ENCODE measurements at regions not wholly inside any gene's neighbourhood (a gene's known extent, or its start where the extent isn't known, plus 50 kb on each side); places are given as distances from the start of the nearest gene placed in this dataset.

DNA sequence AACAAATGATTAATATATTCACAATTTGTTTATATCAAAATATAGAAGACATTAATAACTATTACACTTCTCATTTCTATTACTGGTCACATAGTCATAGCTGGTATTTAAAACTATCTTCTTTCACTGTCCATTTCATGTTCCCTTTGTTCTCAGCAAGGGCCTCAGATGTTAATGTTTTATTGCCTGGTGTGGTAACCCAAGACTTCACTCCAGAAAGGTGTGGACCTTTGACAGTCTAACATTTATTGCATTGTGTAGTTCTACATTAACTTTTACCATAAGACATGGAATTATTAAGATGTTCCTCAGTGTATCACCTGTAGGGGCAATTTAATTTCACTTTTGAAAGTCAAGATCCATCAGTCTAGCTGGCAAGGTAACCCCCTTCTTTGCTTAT, 691.3 kb downstream of the SQOR start:
- no peak for DNase-seq

DNA sequence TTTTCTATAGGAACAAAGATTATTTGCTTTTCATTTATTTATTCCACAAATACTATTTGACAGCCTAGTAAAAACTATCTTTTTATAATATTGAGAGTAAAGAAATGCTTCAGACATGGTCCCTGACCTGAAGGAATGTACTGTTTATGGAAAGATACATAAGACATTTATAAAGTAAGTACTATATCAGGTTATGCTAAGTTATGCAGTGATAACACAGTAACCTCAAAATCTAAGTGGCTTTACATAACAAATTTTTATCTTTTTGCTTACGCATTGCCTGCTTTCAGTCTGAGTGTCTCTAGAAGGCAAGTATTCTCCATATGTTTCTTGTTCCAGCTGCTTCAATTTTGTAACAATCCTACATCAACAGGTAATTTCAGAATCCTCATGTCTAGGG, 694.0 kb downstream of the SQOR start:
- no peak for DNase-seq

DNA sequence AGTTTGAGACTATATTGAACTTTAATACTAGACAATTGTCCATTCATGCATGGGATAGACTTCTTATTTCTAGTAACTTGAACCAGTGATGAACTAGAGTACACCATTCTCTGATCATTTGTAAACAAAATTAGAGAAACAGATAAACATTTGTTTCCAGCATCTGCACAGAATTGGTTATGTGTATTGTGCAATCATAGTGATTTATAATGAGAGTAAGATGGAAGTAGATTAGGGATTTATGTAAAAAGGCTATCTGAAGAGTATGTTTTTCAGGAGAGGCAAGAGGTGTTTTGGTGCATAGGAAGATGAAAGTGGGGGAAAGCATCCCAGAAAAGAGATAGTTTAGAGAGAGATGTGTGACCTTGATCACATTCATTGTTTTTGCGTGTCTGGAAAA, 695.0 kb downstream of the SQOR start:
- no peak for DNase-seq

DNA sequence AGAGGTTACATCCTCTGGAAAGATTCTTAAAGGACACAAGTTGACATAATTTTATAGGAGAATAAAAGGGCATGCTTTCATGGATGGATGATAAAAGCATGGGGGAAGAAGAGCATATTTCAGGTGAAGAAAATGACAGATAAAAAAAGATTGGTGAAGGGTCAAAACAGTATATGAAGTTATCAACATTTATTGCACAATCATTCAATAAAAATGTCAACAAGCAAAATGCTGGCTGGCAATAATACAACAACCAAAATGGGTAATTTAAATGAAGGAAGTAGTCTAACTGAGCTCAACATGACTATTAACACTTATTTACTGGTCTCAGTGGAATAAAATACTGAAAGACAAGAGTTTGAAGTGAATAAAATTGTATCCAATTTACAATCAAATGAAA, 696.7 kb downstream of the SQOR start:
- DNase-seq: no peak

DNA sequence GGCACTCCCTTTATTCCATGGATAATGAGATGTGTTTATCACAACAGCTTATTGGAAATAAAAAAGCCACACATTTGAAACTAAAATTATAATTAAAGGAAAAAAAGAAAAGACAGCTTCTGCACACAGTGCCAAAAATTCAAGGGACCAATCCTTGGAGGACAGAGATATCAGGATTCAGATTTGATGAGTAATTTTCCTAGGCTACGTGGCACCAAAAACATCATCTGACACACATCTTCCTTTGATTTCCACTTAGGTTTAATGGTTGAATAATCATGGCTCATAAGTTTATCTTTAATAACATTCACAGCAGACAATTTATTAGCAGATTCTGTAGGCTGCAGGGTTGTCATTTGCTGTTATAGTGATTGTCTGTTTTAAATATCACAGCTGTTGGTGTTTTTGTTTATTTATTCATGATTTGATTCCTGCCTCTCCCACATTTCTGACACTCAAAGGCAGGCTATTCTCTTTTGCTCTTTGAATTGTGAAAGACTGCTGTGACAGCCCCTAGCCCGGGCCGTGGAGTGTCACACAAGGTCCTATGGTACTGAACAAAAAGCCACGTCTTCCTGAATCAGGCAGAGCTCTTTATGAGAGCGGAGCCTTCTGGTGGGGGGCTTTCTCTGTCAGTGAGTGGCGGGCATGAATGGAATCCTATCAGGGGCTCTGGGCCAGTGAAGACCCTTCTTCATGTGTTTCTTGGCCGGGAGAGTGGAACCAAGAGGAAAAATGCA, 708.5 kb downstream of the SQOR start:
- DNase-seq: no peak

DNA sequence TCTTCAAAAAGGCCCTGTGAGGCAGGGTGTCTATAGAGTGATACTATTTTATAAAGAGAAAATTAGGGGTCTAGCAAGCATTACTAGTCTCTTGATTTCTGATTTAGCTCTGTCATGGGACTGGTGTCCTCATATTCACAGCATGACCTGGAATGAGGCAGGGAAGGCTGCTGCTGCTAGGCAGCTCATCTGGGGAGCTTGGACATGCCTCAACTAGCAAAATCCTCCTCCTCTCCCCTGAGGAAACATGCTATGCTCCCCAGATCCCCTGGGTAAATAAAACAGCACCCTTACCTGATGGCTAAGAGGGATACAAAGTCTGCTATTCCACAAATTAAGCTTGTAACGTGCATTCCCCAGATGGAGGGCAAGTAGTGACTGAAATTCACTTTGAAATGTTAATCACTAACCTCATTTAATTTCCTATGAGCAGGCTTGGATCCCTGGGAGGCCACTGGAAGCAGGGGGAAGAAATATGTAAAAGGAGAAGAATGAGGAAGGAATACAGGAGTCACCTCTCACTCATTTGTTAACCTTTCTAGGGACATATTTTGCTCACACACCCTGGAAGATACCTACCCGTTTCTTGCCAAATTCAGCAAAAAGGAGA, 709.4 kb downstream of the SQOR start:
- no peak for DNase-seq

DNA sequence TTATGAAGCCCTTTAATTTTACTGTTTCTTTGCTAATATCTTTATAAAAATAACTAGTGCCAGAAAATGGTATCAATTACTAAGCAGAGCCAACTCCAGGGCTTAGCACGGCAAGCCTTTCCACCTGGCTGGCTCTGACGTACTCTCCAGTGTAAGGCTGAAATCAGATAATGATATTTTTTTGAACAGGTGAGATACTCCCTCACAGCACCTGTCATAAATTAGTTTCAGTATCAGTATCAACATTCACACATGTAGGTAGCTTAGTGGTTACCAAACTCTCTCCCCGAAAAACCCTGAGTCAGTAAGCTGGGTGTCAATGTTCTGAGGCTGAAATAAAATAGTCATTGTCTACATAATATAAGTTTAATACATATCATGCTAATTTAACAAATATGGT, 710.1 kb downstream of the SQOR start:
- DNase-seq: no peak

DNA sequence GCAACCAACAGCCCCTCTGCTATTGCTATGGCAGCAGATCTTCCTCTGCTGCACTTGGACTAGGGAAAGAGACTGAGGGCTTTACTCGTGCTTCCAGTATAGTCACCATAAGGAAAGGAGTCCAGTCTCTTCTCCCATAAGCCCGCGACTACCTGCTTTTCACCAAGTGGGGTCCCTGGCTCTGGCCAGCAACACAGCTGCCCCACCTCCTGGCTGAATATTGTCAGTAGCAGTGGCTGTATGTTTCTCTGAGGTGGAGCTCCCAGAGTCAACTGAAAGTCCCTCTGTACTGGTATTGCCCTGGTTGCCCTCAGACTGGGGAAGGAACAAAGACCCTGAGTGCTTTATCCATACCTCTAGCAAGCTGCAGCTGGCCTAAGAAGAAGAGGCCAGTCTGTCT, 719.6 kb downstream of the SQOR start:
- DNase-seq: no peak

DNA sequence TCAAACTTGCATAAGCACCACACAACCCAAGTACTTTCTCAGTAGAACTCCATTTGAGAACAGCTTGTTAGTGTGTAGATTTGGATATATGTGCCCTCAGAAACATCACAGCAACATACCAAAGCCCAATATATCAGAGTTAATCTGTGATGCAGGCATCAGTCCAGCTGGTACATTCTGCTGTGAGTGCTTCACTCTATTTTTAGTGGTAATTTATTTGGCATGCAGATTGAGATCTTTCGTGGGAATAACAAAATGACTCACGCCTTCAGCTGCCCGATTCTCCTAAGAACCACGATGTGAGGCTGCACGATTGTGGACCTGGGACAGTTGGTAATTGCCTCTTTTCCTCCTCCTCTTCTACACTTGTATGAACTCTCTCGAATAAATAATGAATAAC, 730.7 kb downstream of the SQOR start:
- DNase-seq: no peak

DNA sequence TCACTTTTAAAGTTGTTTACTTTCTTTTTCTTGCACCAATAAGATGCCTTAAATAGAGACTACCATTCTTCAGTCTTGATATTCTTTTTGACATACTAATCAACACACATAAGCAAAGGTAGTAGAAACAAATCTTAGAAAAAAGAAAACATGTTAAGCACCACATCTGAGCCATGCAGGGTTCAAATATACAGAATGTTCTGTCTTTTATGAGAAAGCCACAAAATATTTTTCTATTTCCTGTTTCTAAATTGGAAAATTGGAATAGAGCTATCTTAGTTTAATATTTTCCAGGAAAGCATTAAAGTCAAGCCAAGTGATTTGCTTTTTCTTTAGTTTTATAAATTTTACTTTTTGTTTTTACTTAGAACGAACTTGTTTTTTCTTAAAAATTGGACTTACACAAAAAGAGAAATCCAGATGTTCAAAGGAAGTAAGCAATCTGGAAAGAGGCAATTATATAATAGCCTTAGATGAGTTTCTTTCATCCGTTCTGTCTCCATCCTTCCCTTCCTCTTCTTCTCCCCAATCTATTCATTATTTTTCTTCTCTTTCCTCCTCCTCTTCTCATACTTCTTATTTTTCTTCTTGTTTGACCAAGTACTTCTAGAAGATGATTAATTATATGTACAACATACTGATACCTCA, 731.7 kb downstream of the SQOR start:
- no peak for DNase-seq

DNA sequence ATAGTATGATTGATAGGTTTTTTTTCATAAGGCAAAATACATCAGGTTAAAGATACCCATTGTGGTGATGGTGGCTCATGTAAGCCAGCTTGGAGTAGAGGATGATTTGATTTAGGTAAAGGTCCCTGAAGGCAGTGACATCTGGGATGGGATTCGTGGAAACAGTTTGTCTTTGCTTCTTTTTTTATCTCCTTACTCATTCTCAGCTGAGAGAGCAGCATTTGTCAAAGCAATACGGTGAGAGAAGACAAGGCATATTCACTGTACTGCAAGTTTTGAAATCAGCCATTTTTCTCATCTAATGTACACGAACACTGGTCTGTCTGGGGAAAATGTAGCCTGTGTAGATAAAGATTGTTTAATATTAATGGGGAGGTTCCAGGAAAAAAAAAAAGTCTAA, 749.1 kb downstream of the SQOR start:
- no peak for DNase-seq

DNA sequence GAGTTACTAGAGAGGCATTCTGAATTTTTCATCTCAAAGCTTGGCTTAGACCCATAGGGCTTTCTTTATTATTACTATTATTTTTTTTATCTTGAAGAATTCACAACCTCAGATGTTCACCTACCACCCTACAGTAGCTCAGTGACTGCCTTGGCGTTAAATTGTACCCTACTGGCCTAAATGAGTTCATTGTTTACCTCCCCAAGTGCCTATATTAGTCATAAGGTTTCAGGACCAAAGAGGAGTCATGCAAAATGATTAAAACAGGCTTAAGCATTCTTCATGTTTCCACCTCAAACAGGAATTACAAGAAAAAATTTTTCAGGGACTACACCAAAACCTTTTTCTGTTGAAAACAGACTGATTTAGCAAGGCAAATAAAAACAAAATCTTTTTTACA, 751.5 kb downstream of the SQOR start:
- DNase-seq: no peak

DNA sequence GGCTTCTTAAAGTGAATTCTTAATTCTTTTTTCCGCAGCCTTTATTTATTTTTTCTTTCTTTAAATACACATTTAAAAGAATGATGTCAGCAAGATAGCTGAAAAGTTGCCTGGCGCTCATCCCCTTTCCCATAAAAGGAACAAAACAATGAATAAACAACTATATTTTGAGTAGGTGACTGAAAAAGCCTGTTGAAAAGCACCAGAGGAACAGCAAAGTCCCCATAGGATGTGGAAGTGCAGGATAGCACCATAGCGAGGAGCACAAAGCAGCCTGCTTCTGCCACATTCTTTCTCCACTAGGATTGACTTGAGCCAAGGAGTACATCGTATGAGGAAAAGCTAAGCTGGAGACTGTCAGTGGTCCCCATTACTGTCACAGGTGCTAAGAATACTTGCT, 754.9 kb downstream of the SQOR start:
- DNase-seq: no peak

DNA sequence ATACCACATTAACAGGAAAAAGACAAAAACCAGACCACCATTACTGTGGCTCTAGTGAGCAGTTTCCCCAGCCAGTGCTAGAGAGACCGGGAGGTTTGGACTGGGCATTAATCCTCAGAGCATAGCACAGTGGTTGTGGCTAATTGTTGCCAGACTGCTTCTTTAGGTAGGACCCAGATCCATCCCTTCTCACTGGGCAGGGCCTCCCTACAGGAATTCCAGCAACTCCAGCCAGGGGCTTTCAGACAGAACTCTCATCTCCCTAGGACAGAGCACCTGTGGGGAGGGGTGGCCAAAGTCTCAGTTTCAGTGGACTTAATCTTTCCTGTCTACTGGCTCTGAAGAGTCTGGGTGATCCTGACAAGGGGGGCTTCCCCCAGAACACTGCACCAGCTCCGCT, 759.6 kb downstream of the SQOR start:
- no peak for DNase-seq

DNA sequence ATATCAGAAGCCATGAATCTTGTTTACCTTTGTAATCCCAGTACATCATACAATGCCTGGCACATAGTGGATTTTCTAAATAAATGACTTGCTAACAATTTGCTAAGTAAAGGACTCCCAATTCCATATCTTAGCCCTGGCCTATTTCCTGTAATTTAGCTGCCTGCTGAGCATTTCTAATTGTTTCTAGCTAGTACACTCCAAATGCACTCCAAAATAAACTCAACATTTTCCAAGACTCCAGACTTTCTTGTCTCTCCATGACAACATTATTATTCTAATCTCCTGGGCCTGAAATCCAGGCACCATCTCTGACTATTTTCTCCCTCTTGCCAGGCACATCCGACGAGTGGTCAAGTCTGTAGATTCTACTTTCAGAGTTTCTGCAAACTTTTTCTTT, 773.5 kb downstream of the SQOR start:
- no peak for DNase-seq

DNA sequence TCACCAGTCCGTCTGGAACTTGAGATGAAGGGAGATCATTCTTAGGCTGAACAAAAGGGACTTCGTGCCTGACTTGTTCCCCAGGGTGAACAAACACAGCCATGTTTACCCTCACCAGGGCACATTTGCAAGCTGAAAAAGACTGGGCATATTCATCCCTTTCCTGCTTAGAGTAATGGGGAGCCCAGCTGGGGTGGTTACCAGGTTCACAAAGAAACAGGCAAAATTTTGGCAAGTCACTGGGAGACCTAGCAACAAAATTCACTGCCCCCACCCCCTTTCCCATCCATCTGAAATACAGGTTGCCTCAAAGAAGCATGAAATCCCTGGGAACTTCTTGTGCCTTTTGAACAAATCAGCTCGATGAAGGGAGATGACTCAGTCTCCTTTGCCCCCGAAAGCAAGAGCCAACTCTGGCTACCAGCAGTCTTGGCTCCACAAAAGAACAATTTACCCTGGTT, 775.0 kb downstream of the SQOR start:
- no peak for DNase-seq

DNA sequence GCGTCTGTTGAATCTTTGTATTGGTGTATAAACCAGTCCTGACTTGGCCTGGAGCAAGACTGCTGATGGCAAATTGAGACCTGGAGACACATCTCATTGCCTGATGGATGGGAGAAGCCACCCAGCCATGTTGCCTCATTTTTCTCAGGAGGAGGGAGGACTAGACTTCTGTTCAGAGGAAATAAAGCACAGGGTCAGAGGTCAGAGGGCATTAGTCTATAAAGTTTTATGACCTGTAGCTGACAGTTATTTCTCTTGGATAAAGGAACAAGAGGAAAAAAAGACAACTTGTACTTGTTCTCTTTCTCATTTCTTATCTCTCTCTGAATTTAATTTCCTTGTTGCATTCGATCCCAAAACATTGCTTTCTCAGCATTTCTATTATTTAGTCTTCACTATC, 775.9 kb downstream of the SQOR start:
- no peak for DNase-seq

DNA sequence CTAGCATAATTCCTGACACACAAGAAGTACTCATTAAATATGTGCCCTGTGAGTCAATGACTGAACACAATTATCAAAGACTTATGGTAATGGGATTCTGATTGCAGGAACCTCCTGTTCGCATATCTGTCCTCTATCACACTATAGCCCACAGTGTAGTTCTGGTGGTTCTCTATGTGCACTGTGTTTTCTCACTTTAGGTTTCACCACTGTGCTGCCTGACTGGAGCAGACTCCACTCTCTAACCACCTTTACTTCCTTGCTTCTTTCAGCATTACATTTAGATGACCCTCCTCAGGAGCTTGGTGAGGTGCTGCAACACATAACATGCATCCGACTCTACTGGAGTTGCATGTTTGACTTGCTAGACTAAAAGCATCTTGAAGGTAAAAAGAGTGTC, 777.1 kb downstream of the SQOR start:
- DNase-seq: no peak

DNA sequence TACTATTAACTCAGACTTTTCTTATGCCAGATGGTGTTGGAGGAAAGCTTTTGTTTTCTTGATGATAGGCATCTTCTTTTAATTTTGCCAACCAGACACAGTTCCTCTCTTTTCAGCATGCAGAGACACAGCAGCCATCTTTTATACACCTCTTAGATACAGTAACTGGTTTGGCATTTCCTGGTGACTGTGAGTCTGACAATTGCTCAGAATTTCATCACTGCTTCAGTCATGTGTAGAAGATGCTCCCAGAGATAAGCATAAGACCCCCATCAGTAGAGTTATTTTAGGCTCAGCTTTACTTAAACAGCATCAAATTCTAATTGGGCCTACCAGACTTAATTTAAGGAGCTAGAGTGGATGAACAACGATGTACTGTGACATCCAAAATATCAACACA, 779.0 kb downstream of the SQOR start:
- no peak for DNase-seq

DNA sequence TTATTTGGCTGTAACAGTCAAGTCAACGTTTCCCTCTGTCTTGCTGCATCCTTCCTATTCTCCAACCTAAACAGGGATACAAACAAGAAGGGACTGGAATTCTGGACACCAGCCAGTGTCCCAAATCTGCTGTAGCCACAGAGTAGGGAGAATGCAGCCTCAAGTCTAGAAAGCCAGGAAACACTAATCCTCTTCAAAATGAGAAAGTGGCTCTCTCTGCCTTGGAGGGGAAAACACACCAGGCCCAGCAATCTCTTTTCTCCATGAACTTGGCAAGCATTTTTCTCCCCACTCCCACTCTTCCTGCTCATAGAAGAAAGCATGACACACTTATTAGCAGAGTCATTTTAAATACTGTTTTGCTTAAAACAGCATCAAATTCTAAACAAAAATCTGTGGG, 781.7 kb downstream of the SQOR start:
- DNase-seq: no peak

DNA sequence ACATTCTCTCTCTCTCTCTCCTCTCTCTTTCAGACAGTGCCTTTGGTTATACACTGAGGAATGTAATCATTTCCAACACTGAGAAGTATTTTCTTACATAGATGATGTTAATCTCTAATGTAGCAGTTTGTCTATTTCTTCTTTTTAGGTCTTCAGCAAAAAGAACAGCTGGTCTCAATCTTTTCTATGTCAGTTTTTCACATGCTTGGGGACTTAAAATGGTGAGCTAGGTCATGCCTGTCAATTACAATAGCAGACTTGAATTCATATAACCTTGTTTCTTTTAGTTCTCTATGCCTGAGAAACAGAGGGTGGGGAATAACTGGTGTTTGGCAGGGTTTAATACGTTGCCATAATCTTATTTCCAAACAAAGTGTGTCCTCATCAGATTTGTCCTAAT, 786.2 kb downstream of the SQOR start:
- DNase-seq: no peak

DNA sequence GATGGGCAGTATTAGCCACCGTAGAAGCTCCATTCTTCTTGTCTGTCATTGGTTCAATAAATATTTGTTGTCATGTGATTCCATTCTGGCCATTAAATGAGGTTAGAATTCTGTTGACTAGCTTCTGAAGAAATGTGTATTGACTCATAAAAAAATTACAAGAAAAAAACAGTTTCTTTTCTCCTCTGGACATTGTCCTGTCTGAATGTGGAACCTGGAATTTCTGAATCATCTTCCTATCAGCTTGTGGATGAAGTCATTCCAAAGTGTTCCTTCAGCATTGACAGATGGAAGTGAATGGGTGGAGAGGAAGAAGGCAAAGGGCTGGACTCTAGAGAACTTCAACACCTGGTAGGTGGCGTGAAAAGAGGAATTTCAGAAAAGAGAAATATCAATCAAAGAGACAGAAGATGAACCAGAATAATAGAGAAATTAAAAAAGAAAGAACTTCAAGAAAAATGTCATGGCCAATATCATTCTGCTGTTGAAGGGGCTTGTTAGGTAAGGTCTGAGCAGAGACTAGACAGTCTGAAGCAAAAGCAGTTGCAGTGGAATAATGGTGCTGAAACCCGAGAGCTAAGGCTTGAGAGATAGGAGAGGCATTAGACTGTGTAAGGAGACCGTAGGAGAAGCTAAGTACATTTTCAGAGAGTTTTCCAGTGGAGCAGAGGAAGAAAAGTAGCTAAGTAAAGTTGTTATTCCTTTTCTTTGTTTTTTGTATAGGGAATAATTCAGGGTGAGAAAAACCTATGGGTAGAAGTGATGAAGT, 806.6 kb downstream of the SQOR start:
- DNase-seq: no peak

DNA sequence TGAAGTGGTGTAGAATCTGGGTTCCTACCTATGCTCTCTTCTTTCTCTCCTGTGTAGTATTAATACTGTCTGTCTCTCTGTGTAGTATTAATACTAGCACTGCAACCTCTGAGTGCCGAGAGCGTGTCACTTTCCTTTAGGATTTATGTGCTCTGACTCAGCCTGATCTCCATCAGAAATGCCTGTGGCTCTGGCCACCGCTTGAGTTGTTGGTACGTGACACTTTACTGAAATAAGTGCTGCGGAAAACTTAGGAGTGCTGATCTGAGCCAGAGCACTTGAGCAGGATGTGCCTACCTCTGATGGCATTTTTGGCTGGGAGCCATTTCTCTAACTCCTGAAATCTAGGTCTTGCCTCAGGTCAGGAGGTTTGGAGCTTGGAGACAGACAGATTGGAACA, 807.4 kb downstream of the SQOR start:
- no peak for DNase-seq

Measured in activated gamma-delta T cell (primary cell).